GM23338 (cell line): ENCODE measurements at regions not wholly inside any gene's neighbourhood (a gene's known extent, or its start where the extent isn't known, plus 50 kb on each side); places are given as distances from the start of the nearest gene placed in this dataset.

Experiments
- ATAC-seq: fragments of 200-7000 bp; cut with Tn5 transposase; 3 replicates; pipeline ENCODE4 v1.9.1; 2020
- DNase-seq: peaks from one replicate; pipeline ENCODE4 v3.0.0-alpha.2; 2015; ENCODE audit warnings: low spot score
- H2AFZ ChIP-seq: fragments of 200-600 bp; sonication (generic); 2 replicates; pipeline ENCODE4 v1.8.0; 2016; ENCODE audit warnings: antibody characterized with exemption, mild to moderate bottlenecking, moderate library complexity
- H3F3A ChIP-seq: fragments of 200-600 bp; sonication (generic); replicated peaks from 2 replicates; pipeline ENCODE4 v1.8.0; 2017; ENCODE audit warnings: antibody characterized with exemption, mixed run types, low read depth
- H3K27ac ChIP-seq: fragments of 200-600 bp; sonication (generic); 2 replicates; pipeline ENCODE4 v1.6.1; 2016; ENCODE audit warnings: low read depth
- H3K27me3 ChIP-seq: fragments of 200-600 bp; sonication (generic); 2 replicates; pipeline ENCODE4 v1.8.0; 2016; ENCODE audit warnings: mild to moderate bottlenecking, mixed run types, moderate library complexity; ENCODE audit not compliant: insufficient read depth
- H3K36me3 ChIP-seq: fragments of 200-600 bp; sonication (generic); 2 replicates; pipeline ENCODE4 v1.8.0; 2016; ENCODE audit warnings: mild to moderate bottlenecking; ENCODE audit not compliant: insufficient read depth
- H3K4me1 ChIP-seq: fragments of 200-600 bp; sonication (generic); 2 replicates; pipeline ENCODE4 v1.8.0; 2016; ENCODE audit warnings: mild to moderate bottlenecking, moderate library complexity; ENCODE audit not compliant: insufficient read depth
- H3K4me2 ChIP-seq: fragments of 200-600 bp; sonication (generic); 2 replicates; pipeline ENCODE4 v1.7.1; 2017; ENCODE audit warnings: mixed run types
- H3K4me3 ChIP-seq: fragments of 200-600 bp; sonication (generic); 2 replicates; pipeline ENCODE4 v1.6.1; 2016; ENCODE audit warnings: mixed run types
- H3K79me2 ChIP-seq: fragments of 200-600 bp; sonication (generic); replicated peaks from 2 replicates; pipeline ENCODE4 v1.8.0; 2017; ENCODE audit warnings: mild to moderate bottlenecking; ENCODE audit not compliant: insufficient read depth
- H3K9me2 ChIP-seq: fragments of 200-600 bp; sonication (generic); 2 replicates; pipeline ENCODE4 v1.8.0; 2017; ENCODE audit not compliant: insufficient read depth
- H4K20me1 ChIP-seq: fragments of 200-600 bp; sonication (generic); replicated peaks from 2 replicates; pipeline ENCODE4 v1.8.0; 2017; ENCODE audit warnings: mild to moderate bottlenecking; ENCODE audit not compliant: insufficient read depth
- H3K27ac Mint-ChIP-seq: 2 replicates; pipeline ENCODE4 v1.8.0; 2020; ENCODE audit warnings: inconsistent platforms, mild to moderate bottlenecking, moderate library complexity, mixed read lengths
- H3K27me3 Mint-ChIP-seq: 3 replicates; pipeline ENCODE4 v1.8.0; 2022; ENCODE audit warnings: low read depth, mild to moderate bottlenecking, moderate library complexity, mixed read lengths, inconsistent platforms; ENCODE audit not compliant: insufficient read depth, poor library complexity
- H3K36me3 Mint-ChIP-seq: 3 replicates; pipeline ENCODE4 v1.8.0; 2021; ENCODE audit warnings: low read depth, mild to moderate bottlenecking, inconsistent platforms, moderate library complexity, mixed read lengths
- H3K4me1 Mint-ChIP-seq: 3 replicates; pipeline ENCODE4 v1.8.0; 2020; ENCODE audit warnings: mild to moderate bottlenecking, inconsistent platforms, mixed read lengths
- H3K4me3 Mint-ChIP-seq: 3 replicates; pipeline ENCODE4 v1.8.0; 2021; ENCODE audit warnings: moderate library complexity, mild to moderate bottlenecking, inconsistent platforms, mixed read lengths
- H3K9me3 Mint-ChIP-seq: 3 replicates; pipeline ENCODE4 v1.8.0; 2020; ENCODE audit warnings: moderate library complexity, mild to moderate bottlenecking, inconsistent platforms, mixed read lengths
- CREB1 ChIP-seq: fragments of 250-450 bp; sonication (Bioruptor Pico); IDR thresholded peaks from 2 replicates; pipeline ENCODE4 v1.5.0; 2020; ENCODE audit warnings: low read depth, mild to moderate bottlenecking, moderate library complexity
- CTCF ChIP-seq, 2 experiments: fragments of 200-600 bp in 1 of 2; sonication (generic) in 1 of 2; conservative IDR thresholded peaks; 2 replicates each; pipeline versions ENCODE4 v1.5.1 to v1.6.1; 2016 to 2017; ENCODE audit warnings: antibody characterized with exemption in 2 of 2, low read depth in 2 of 2, mild to moderate bottlenecking in 2 of 2, moderate library complexity in 1 of 2
- ETS1 ChIP-seq: IDR thresholded peaks from 2 replicates; pipeline ENCODE4 v1.6.1; 2016; ENCODE audit warnings: antibody characterized with exemption
- EZH2phosphoT487 ChIP-seq: fragments of 200-600 bp; sonication (generic); IDR thresholded peaks from one replicate; pipeline ENCODE4 v1.8.1; 2018; ENCODE audit warnings: antibody characterized with exemption; ENCODE audit not compliant: unreplicated experiment
- JUNB ChIP-seq: IDR thresholded peaks from one replicate; pipeline ENCODE4 v1.6.1; 2016; ENCODE audit warnings: antibody characterized with exemption; ENCODE audit not compliant: unreplicated experiment
- POLR2AphosphoS5 ChIP-seq: IDR thresholded peaks from 2 replicates; pipeline ENCODE4 v1.6.1; 2016; ENCODE audit warnings: antibody characterized with exemption, low read depth
- REST ChIP-seq: IDR thresholded peaks from one replicate; pipeline ENCODE4 v1.6.1; 2018; ENCODE audit warnings: antibody characterized with exemption; ENCODE audit not compliant: unreplicated experiment
- STAT1 ChIP-seq: IDR thresholded peaks from one replicate; pipeline ENCODE4 v1.6.1; 2016; ENCODE audit warnings: antibody characterized with exemption; ENCODE audit not compliant: unreplicated experiment
- ZNF114 ChIP-seq: fragments of 250-450 bp; sonication (Bioruptor Pico); IDR thresholded peaks from 2 replicates; pipeline ENCODE4 v1.5.0; 2020; ENCODE audit warnings: mild to moderate bottlenecking, moderate library complexity
- ZNF331 ChIP-seq: fragments of 250-450 bp; sonication (Bioruptor Pico); IDR thresholded peaks from 2 replicates; pipeline ENCODE4 v1.5.0; 2020; ENCODE audit warnings: low read depth, mild to moderate bottlenecking, moderate library complexity

GRCh38 chr22:27175021-27175838 lies 517.8 kb downstream of the MIAT start:
- Mint-ChIP-seq H3K36me3 (no peaks in the 10 kb centered on the region), H3K4me1 (peaks cover 39% of the 10 kb centered on the region), H3K9me3 (no peaks in the 10 kb centered on the region), H3K4me3 (peak overlapping the region; percentile 39; the same call in 2 of the 3 replicates), H3K27me3 (peaks cover 8% of the 10 kb centered on the region), H3K27ac (peak overlapping the region; percentile 77; the same call in 1 of the 2 replicates)
- DNase-seq (peak; percentile 36), ATAC-seq (peak; percentile 66)
- Histone ChIP-seq H3K27me3 (no peaks in the 10 kb centered on the region), H2AFZ (peak overlapping the region; percentile 93), H3K27ac (no peak overlapping the region), H3K4me1 (peaks cover 29% of the 10 kb centered on the region), H3K36me3 (no peaks in the 10 kb centered on the region), H3K4me2 (peak overlapping the region; percentile 13), H3F3A (no peaks in the 10 kb centered on the region), H4K20me1 (no peaks in the 10 kb centered on the region), H3K79me2 (no peaks in the 10 kb centered on the region), H3K9me2 (no peaks in the 10 kb centered on the region), H3K4me3 (no peak overlapping the region; the same call in 1 of the 2 replicates)
- TF ChIP-seq POLR2AphosphoS5 (no peak), CREB1 (CRISPR knock-in tag) (no peak), ZNF114 (CRISPR knock-in tag) (no peak)

- Mint-ChIP-seq H3K4me3 (no peak overlapping the region), H3K27ac (no peak overlapping the region), H3K9me3 (no peaks in the 10 kb centered on the region), H3K36me3 (no peaks in the 10 kb centered on the region), H3K27me3 (peaks cover 8% of the 10 kb centered on the region), H3K4me1 (peaks cover 32% of the 10 kb centered on the region)
- peak overlapping the region; percentile 13; the same call in 1 of the 2 replicates for H3K4me2 ChIP-seq
- DNase-seq (no peak), ATAC-seq (no peak)
- H3K27me3 ChIP-seq = no peaks in the 10 kb centered on the region
- peak overlapping the region; percentile 12; the same call in 1 of the 2 replicates for H2AFZ ChIP-seq
- no peaks in the 10 kb centered on the region for H3K36me3 ChIP-seq
- no peaks in the 10 kb centered on the region for H3K79me2 ChIP-seq
- no peaks in the 10 kb centered on the region for H3F3A ChIP-seq
- peaks cover 25% of the 10 kb centered on the region for H3K4me1 ChIP-seq
- no peaks in the 10 kb centered on the region for H4K20me1 ChIP-seq
- no peak overlapping the region for H3K4me3 ChIP-seq
- H3K9me2 ChIP-seq = no peaks in the 10 kb centered on the region
- H3K27ac ChIP-seq = no peak overlapping the region
- TF ChIP-seq ZNF331 (CRISPR knock-in tag) (no peak), ETS1 (no peak), STAT1 (no peak), CREB1 (CRISPR knock-in tag) (no peak), EZH2phosphoT487 (no peak), JUNB (no peak), REST (no peak), POLR2AphosphoS5 (no peak), CTCF (conservative IDR thresholded peaks at IDR 0.05; ENCODE audit: low read depth in 2 of 2) (no peak)
Observed at GRCh38 chr22:27175974-27176373, 518.6 kb downstream of the MIAT start.
